DMS53 (cell line): ENCODE measurements at regions not wholly inside any gene's neighbourhood (a gene's known extent, or its start where the extent isn't known, plus 50 kb on each side); places are given as distances from the start of the nearest gene placed in this dataset.

Experiments used
- DNase-seq: peaks from one replicate; lab custom pipeline; 2025; lab: John Stamatoyannopoulos, UW

- DNase-seq: no peak
These were observed 185.8 kb upstream of the BCL6 start for GRCh38 chr3:187931101-187931500.

GRCh38 chr3:187931770-187932278 is 186.6 kb upstream of the BCL6 start:
- DNase-seq: no peak

- no peak for DNase-seq
These were observed 187.3 kb upstream of the BCL6 start for GRCh38 chr3:187932530-187932929.

DNA sequence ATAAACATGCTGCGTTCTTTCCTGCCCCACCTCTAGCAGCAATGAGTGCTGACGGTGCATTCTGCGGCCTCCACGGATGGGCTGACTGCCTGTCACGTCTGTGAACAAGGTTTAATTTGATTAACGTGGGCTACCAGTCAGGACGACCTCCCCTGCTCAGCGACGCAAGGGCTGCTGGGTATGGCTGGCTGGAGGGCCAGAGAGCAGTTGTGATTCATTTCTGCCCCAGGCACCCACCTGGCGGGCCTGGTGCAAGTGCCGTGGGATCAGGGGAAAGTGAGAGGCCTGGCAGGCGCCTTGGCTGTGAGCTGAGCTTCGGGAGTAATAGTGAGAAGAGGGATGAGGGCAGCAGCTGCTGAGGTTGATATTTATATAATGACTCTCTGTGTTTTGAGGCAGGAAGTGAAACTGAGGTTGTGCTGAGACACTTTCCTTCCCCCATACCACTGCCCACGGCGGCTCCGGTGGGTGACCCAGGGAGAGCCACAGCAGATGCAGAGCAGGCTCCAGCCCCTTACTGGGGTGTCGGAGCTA is 190.4 kb upstream of the BCL6 start:
- no peak for DNase-seq

DNA sequence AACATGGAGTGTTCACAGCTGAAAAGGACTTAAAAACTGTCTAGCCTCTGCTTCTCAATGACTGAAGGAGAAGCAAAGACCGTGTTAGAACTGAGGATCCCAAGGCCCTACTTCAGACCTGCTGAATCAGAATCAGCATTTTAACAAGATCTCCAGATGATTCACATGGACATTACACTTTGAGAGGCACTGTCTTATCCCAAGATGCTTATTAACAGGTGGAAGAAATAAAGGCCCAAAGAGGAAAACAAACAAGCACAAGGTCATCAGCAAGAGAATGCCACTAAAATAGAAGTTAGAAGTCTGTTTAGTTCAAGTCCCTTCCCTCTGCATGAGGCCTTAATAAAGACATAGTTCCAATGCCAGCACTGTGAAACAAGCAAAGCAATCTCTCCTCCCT is 191.4 kb upstream of the BCL6 start:
- no peak for DNase-seq

GRCh38 chr3:187939891-187940290 is 194.6 kb upstream of the BCL6 start:
- no peak for DNase-seq

- no peak for DNase-seq
These were observed 196.0 kb upstream of the BCL6 start for GRCh38 chr3:187941135-187941847.

GRCh38 chr3:187941848-187942194 is 196.6 kb upstream of the BCL6 start:
- no peak for DNase-seq

GRCh38 chr3:187942658-187943241 is 197.5 kb upstream of the BCL6 start:
- DNase-seq: no peak

- peak; percentile 14 for DNase-seq
These were observed 198.6 kb upstream of the BCL6 start for GRCh38 chr3:187943677-187944389.

- DNase-seq: no peak
These were observed 199.3 kb upstream of the BCL6 start for GRCh38 chr3:187944390-187945179.

- DNase-seq: no peak
These were observed 200.1 kb upstream of the BCL6 start for GRCh38 chr3:187945374-187945773.

GRCh38 chr3:187946163-187946691 is 201.0 kb upstream of the BCL6 start:
- DNase-seq: peak; percentile 50

DNA sequence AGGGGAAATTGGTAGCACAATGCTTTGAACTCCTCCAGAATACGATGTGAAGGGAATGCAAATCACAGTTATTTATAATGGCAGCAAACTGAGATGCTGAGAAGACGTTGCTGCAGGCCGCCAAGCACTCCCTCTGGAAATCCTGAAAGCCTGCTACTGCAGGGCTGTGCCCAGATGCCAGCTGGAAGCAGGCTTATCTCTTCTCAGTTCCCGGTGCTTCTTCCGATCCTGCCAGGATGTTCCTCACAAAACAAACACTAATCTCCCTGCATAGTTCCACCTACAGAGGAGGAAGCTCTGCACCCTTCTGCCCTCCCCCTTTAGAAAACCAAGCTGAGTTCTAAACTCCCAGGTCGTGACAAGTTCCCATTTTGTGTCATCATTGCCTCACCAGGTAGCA is 201.7 kb upstream of the BCL6 start:
- DNase-seq: no peak

DNA sequence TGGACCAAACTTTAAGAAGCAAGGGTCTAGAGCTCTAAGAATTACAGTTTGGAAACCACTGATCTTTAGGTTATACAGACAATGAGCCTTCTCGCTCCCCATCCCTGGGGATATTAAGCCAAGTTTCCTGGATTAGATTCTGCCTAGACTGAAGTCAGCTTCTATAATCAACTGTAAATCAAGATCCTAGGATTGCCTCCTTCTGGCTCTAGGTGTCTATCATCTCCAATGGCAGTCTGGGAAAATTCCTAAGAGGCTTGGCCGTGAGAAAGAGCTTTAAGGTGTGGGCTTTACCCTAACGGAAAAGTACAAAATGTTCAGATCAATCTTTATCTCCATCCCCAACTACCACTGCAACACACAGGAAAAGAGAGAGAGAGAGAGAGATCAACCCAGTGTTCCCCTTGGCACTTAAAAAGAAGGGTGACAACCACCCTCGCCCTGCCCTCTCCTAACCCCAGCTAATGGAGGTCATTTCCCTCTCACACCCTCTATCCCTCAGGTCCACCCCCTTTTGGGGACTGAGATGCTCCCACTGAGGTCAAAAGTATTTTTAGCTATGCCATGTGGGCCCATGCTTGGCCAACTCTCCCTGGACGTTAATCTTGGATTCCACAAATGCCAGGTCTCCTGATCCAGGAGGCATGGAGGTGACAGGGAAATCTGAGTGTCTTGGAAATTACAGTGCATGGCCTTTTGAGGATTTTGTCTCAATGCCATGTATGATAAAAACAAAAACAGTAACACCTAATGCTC is 202.8 kb upstream of the BCL6 start:
- DNase-seq: no peak

DNA sequence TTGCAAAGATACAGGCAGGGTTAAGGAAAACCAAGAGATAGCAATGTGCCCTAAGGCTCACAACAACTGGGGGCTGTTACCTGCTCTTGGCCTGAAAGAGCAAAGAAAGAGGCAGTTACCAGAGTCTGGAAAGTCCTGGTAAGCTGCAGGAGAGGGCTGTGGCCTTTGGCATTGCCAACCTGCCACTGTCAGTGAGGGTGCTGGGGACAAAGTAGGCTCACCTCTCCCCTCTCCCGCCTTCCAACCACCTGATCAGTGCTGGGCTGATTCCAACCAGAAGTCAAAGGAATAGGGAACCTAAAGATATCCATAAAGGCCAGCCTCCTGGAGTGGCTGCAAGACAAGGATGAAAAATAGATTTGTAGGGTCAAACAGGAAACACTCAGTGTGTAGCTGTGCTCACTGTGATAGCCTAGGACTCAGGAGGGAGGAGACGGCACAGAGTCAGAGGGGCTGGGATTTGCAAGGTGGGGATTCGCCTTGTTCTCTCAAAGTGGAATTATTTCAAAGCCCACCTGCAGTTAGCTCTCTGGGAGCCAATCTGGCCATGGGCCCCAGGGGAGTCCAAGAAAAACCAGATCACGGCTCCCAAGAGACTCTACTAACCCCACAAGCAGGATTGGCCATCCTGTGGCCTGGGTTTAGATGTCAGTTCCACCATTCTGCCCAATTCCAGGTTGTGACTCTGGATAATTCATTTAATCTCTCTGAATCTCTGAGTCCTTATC is 204.0 kb upstream of the BCL6 start:
- no peak for DNase-seq

- no peak for DNase-seq
These were observed 203.3 kb upstream of the LPP start for GRCh38 chr3:187950671-187951070.

DNA sequence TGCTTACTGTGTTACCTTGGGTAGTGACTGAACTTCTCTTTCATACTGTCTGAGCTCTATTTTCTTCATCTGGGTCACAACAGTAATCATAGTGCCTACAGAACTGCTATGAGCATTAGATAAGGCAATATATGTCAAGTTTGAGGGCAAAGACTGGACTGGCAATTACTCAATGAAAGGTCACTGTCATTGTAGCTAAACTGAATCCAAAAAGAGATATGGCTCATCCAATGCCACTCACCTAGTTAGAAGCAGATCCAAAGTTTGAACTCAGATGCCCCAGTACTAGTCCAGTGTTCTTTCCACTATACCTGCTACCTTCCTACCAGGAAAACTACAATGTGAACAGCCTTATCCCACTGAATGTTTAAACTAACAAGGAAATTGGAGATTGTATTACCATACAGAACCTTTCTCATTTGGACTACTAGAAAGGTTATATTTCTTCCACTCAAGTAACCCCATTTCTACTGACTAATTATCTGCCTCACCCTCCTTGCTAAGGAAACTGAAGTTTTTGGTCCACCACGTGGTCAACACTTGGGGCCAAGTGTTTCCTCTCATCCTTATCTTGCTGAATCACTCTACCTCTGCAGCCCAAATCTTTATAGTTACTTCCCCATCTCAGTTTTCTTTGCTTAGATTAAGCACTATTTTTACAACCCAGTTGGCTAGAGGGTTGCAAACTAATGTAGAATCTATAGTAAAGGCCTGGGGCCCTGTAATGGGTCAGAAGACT is 202.3 kb upstream of the LPP start:
- no peak for DNase-seq

DNA sequence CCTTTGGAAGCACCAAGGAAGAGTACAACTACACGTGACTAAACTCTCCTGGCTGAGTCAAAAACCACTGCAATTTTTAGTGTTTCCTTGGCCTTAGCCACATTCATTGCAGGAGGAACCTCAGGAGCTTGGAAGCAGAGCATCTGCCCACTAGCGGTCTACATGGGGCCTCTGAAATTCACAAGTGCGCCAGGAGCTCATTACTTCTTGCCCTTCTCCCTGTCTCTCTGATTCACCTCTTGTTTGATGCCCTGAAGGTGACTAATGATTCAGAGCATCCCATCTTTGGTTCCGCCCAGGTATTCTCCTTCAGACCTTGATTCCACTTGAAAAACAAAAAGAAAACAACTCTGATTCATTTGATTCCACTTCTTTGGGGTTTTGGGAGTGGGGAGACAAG is 201.1 kb upstream of the LPP start:
- no peak for DNase-seq

GRCh38 chr3:187954516-187954872 is 199.5 kb upstream of the LPP start:
- no peak for DNase-seq
